K562 (cell line): ENCODE measurements at regions not wholly inside any gene's neighbourhood (a gene's known extent, or its start where the extent isn't known, plus 50 kb on each side); places are given as distances from the start of the nearest gene placed in this dataset.

Experiments used
- ATAC-seq: fragments of 200-7000 bp; cut with Tn5 transposase; 3 replicates; pipeline ENCODE4 v1.9.1; 2020; ENCODE audit warnings: moderate library complexity
- BruUV-seq: library from RNA; stranded (reverse); fragments of 400-500 nt; replicated peaks from 2 replicates; lab custom pipeline; 2021; lab: Mats Ljungman, UMichigan
- CTCF ChIA-PET: fragments of 300-600 bp; formaldehyde crosslinking; extraction: SDS; loops from one replicate; lab custom pipeline; 2021; ENCODE audit warnings: low intra/inter-chr PET ratio; lab: Yijun Ruan, JAX
- POLR2A ChIA-PET: fragments of 300-600, 350-650 bp; sonication (Branson Sonifier 250); formaldehyde crosslinking; extraction: SDS; loops from one replicate; lab custom pipeline; 2021; ENCODE audit warnings: antibody characterized with exemption, inconsistent platforms; lab: Yijun Ruan, JAX
- DNase-seq, 4 experiments: peaks; one replicate each; pipeline versions ENCODE4 v3.0.0 to v3.0.0-alpha.2; 2011 to 2018; ENCODE audit warnings: low spot score in 3 of 4, mixed read lengths in 3 of 4; ENCODE audit errors: extremely low read depth in 1 of 4
- FAIRE-seq: peaks from 2 replicates; lab custom pipeline; 2011; peaks lifted over from hg19 to GRCh38; lab: Jason Lieb, UNC
- H2AFZ ChIP-seq: 2 replicates; pipeline ENCODE4 v1.6.0; 2011; ENCODE audit warnings: low read depth, low read length, control low read depth, inconsistent platforms
- H3K27ac ChIP-seq: fragments of 200-600 bp; 3 replicates; pipeline ENCODE4 v1.8.0; 2011; ENCODE audit warnings: low read depth, mild to moderate bottlenecking, control low read depth, inconsistent platforms, low read length, moderate library complexity, mixed read lengths; ENCODE audit errors: extremely low read depth
- H3K27me3 ChIP-seq, 2 experiments: fragments of 300-600 bp in 1 of 2; 2 replicates in 1 of 2; 3 replicates in 1 of 2; pipeline versions ENCODE4 v1.6.0 to v1.8.0; 2011; ENCODE audit warnings: inconsistent platforms in 2 of 2, low read length in 2 of 2, mild to moderate bottlenecking in 1 of 2, mixed read lengths in 1 of 2, moderate library complexity in 1 of 2; ENCODE audit not compliant: control insufficient read depth in 2 of 2, insufficient read depth in 2 of 2
- H3K36me3 ChIP-seq: fragments of 300-600 bp; 3 replicates; pipeline ENCODE4 v1.8.0; 2011; ENCODE audit warnings: mild to moderate bottlenecking, low read length, inconsistent platforms; ENCODE audit not compliant: control insufficient read depth, insufficient read depth
- H3K4me1 ChIP-seq, 2 experiments: fragments of 200-600 bp in 1 of 2; replicated peaks in 1 of 2; 2 replicates in 1 of 2; 3 replicates in 1 of 2; pipeline versions ENCODE4 v1.5.1 to v1.8.0; 2011; ENCODE audit warnings: inconsistent platforms in 2 of 2, low read length in 2 of 2, mild to moderate bottlenecking in 1 of 2, mixed read lengths in 1 of 2, moderate library complexity in 1 of 2; ENCODE audit not compliant: control insufficient read depth in 2 of 2, insufficient read depth in 2 of 2
- H3K4me2 ChIP-seq: 2 replicates; pipeline ENCODE4 v1.6.1; 2011; ENCODE audit warnings: low read length, control low read depth, inconsistent platforms, mixed read lengths; ENCODE audit not compliant: insufficient read depth
- H3K4me3 ChIP-seq: fragments of 200-600 bp; sonication (generic), shearing (Covaris generic); 2 replicates; pipeline ENCODE4 v1.5.1; 2016; ENCODE audit warnings: control low read depth, inconsistent platforms
- H3K79me2 ChIP-seq: fragments of 200-600 bp; 3 replicates; pipeline ENCODE4 v1.8.0; 2011; ENCODE audit warnings: low read length, inconsistent platforms; ENCODE audit not compliant: control insufficient read depth, insufficient read depth
- H3K9ac ChIP-seq, 2 experiments: 2 replicates each; pipeline versions ENCODE4 v1.6.0 to v1.6.1; 2011; ENCODE audit warnings: low read depth in 2 of 2, low read length in 2 of 2, control low read depth in 1 of 2, inconsistent platforms in 1 of 2, mild to moderate bottlenecking in 1 of 2, mixed read lengths in 1 of 2; ENCODE audit not compliant: insufficient read depth in 1 of 2
- H3K9me1 ChIP-seq: one replicate; pipeline ENCODE4 v1.6.0; 2011; ENCODE audit warnings: inconsistent platforms, mild to moderate bottlenecking, low read length, moderate library complexity; ENCODE audit not compliant: control insufficient read depth, insufficient read depth
- H3K9me3 ChIP-seq: replicated peaks from 2 replicates; pipeline ENCODE4 v1.5.1; 2011; ENCODE audit warnings: low read depth, low read length, inconsistent platforms; ENCODE audit not compliant: control insufficient read depth, insufficient read depth
- H4K20me1 ChIP-seq: replicated peaks from 2 replicates; pipeline ENCODE4 v1.6.1; 2011; ENCODE audit warnings: low read length, inconsistent platforms, mixed read lengths; ENCODE audit not compliant: control insufficient read depth, insufficient read depth
- E2F6 ChIP-seq, 2 experiments: IDR thresholded peaks; 2 replicates each; pipeline ENCODE4 v1.6.1; 2011; ENCODE audit warnings: borderline replicate concordance in 1 of 2, control low read depth in 1 of 2, low read depth in 1 of 2, low read length in 1 of 2, mild to moderate bottlenecking in 1 of 2, mixed read lengths in 1 of 2, moderate library complexity in 1 of 2; ENCODE audit not compliant: insufficient read depth in 1 of 2, insufficient read length in 1 of 2, poor library complexity in 1 of 2, severe bottlenecking in 1 of 2; ENCODE audit errors: extremely low read depth in 1 of 2
- KDM5B ChIP-seq: fragments of 200-600 bp; sonication (generic); IDR thresholded peaks from 2 replicates; pipeline ENCODE4 v1.6.1; 2012; ENCODE audit warnings: low read depth, mild to moderate bottlenecking, moderate library complexity, low read length, control low read depth, inconsistent platforms; ENCODE audit not compliant: insufficient replicate concordance
- RBM15 ChIP-seq: fragments of 200-400 bp; formaldehyde crosslinking; IDR thresholded peaks from 2 replicates; pipeline ENCODE4 v1.6.1; 2018; ENCODE audit warnings: mild to moderate bottlenecking, low read length, moderate library complexity; ENCODE audit not compliant: insufficient read depth
- SRSF7 ChIP-seq: fragments of 200-400 bp; formaldehyde crosslinking; optimal IDR thresholded peaks from 2 replicates; pipeline ENCODE3; 2017; ENCODE audit warnings: mild to moderate bottlenecking, low read depth, low read length
- TRIM24 ChIP-seq, 2 experiments: fragments of 450-650 bp; IDR thresholded peaks; 2 replicates each; pipeline ENCODE4 v1.6.1; 2016
- ZNF407 ChIP-seq: fragments of 450-650 bp; IDR thresholded peaks from 2 replicates; pipeline ENCODE4 v1.6.1; 2016; ENCODE audit warnings: low read depth
- WGBS: fragments of 100-300 bp; shearing (Covaris generic); methylation state at CpG from one replicate; pipeline ENCODE4 v1.1.6; 2016; ENCODE audit warnings: low coverage, mixed read lengths; ENCODE audit not compliant: insufficient coverage; ENCODE audit errors: missing lambda C conversion rate; 5-methylcytosine and 5-hydroxymethylcytosine counted together
- in situ Hi-C: fragments of 300-500 bp; cut with MboI; formaldehyde crosslinking; loops from 4 replicates; pipeline ENCODE4 v1.15.0; 2018; ENCODE audit warnings: inconsistent platforms, mixed read lengths
- intact Hi-C: fragments of 100-400 bp; cut with micrococcal nuclease; formaldehyde crosslinking; loops from 2 replicates; pipeline ENCODE4 v1.14.2; 2022

- Histone ChIP-seq H3K9me1 (no peaks in the 10 kb centered on the region), H3K27ac (no peak overlapping the region), H3K4me2 (no peak overlapping the region), H3K9ac (no peak overlapping the region), H3K79me2 (no peaks in the 10 kb centered on the region), H2AFZ (no peak overlapping the region), H3K4me1 (no peaks in the 10 kb centered on the region), H4K20me1 (no peaks in the 10 kb centered on the region), H3K36me3 (no peaks in the 10 kb centered on the region), H3K9me3 (no peaks in the 10 kb centered on the region), H3K4me3 (no peak overlapping the region), H3K27me3 (no peaks in the 10 kb centered on the region)
- no TSS peak for BruUV-seq
- no peak for DNase-seq
- no peak for ATAC-seq
- intact Hi-C loops (no loop called here), in situ Hi-C loops (no loop called here)
- FAIRE-seq, result no peak
- POLR2A ChIA-PET, result no interaction called here
- CTCF ChIA-PET, result no interaction called here
- TF ChIP-seq TRIM24 (IDR thresholded peaks at IDR 0.05), result no peak
- TF ChIP-seq ZNF407, result no peak
- no peak for TF ChIP-seq SRSF7
- no peak for TF ChIP-seq KDM5B
- TF ChIP-seq RBM15, result no peak
- no peak for TF ChIP-seq E2F6 (IDR thresholded peaks at IDR 0.05; ENCODE audit: borderline replicate concordance in 1 of 2, extremely low read depth in 1 of 2, insufficient read depth in 1 of 2, insufficient read length in 1 of 2, low read depth in 1 of 2, low read length in 1 of 2, poor library complexity in 1 of 2, severe bottlenecking in 1 of 2)
- WGBS, result 0% methylated on average over 4 of the region's 4 CpGs
Observed at GRCh38 chr6:92297101-92297500, 1122.3 kb downstream of the EPHA7 start.
